GM19193 (cell line): ENCODE measurements at regions not wholly inside any gene's neighbourhood (a gene's known extent, or its start where the extent isn't known, plus 50 kb on each side); places are given as distances from the start of the nearest gene placed in this dataset.

ENCODE experiments used
- POLR2A ChIP-seq: IDR thresholded peaks from 4 replicates; pipeline ENCODE4 v1.6.1; 2011; ENCODE audit not compliant: insufficient read depth, insufficient read length; ENCODE audit errors: extremely low read depth

DNA sequence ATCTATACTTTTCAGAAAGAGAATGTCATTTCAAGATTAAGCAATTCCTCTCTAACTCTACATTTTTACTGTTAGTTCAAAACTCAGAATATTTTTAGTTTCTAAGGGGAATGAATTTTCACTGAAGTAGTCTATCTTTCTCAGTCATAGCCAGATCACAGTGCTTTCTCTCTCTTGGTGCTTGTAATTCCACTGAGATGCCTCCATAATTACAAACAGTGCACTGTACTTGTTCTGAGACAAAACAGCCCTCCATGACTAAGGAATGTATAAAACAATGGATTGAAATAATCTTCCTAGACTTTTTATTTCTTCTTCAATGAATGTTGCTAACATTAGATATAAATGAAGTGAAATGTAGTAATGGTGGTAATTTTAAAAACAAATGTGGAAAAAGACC is 603.2 kb upstream of the FAM241A start:
- TF ChIP-seq POLR2A = no peak

- no peak for TF ChIP-seq POLR2A
Observed at GRCh38 chr4:111546881-111547280, 598.4 kb upstream of the FAM241A start.

DNA sequence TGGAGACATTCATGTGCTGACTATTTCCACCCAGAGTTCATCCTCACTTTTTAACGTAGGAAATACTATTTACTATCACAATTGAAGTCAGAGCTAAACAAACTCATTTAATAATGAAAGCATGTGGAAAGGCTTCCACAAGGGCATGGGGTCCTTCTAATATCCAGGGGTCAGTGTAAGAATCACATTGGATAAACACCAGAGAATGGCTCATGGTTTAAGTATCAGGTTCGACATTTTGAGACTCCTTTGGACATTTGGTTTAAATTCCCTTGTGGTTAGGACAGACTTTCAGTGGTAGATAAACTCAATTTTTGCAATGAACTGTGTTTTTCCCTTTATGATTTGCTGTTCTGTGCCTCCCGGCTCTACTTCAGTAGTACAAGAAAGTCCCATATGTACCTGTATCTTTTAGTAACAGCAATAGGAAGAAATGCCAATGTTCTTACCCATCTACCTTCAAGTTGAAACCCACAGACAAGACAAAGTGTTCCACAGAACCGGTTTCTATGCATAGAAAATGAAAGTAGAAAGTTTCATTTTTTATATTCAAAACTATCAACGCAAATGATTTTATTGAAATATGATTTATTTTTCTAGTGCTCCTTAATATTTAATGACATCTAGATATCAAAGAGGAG is 589.0 kb upstream of the FAM241A start:
- no peak for TF ChIP-seq POLR2A

DNA sequence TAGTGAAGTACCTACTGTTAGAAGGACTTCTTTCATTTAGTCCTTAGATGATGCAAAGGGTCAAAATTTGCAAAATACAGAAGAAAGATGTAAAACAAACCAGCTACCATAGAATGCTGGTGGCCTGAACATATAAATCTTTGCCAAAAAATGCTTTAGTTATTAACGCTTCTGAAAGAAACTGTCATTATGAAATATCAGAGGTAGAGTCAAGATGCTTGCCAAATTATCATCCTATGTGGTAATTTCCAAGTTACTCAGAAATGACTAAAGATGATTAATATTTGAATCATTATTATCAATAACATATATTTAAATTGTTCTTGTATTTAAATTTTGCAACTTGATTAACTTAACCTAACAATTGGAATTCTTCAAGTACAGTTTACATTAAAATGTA is 588.4 kb upstream of the FAM241A start:
- TF ChIP-seq POLR2A = no peak

GRCh38 chr4:111562826-111563225 is 582.4 kb upstream of the FAM241A start:
- TF ChIP-seq POLR2A = no peak

DNA sequence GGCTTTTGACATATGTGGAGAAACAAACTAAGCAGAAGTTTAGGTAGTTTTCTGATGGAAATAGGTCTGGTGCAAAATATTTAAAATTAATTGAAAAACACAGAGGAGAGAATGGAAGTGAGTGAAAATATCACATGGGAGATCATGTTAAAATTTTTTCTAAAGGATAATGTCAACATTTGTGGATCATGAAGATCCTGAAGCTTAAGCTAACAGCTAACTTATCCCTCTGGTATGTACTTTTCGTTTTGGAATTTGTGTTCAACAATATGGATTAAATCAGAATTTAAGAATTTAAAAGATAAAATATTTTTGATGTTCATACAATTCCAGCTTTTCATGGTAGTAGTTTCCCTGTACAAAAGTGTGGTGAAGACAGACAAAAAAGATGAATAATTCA is 572.8 kb upstream of the FAM241A start:
- TF ChIP-seq POLR2A = no peak

- TF ChIP-seq POLR2A = no peak
Observed at GRCh38 chr4:111573386-111573785, 571.9 kb upstream of the FAM241A start.

GRCh38 chr4:111579767-111580166 is 565.5 kb upstream of the FAM241A start:
- no peak for TF ChIP-seq POLR2A

DNA sequence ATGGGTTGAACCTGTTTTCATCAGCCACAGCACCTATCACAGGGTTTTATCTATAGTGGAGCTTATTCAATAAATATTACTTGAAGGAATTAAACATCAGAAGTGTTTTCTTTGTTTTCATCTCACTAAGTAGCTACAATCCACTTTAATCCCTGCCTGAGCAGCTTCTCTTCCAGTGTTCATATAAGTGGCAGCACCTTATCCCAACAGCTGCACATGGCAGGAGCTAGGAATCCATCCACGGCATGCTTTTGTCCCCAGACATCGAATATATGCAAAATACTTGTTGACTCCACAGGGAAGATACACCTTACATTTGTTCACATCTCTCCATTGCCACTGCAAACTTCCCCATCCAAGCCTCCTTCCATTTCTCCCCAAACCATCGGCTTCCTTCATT is 549.8 kb upstream of the FAM241A start:
- TF ChIP-seq POLR2A = no peak

DNA sequence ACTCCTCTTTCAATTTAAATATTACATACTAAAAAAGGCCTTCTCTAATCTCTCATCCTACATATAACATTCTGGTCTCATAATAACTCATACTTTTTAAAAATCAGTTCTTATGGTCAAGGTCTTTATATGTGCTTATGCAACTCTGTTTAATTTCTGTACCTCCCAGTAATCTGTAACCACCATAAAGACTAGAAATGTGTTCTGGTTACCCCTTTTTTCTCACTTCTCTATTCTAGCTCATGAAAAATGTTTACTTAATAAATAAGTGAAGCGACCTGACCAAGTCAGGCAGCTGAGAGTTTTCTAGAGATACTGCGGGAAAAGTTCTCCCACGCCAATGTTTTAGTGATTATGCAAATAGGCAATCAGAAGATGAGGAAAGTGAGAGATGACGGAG is 548.8 kb upstream of the FAM241A start:
- no peak for TF ChIP-seq POLR2A

DNA sequence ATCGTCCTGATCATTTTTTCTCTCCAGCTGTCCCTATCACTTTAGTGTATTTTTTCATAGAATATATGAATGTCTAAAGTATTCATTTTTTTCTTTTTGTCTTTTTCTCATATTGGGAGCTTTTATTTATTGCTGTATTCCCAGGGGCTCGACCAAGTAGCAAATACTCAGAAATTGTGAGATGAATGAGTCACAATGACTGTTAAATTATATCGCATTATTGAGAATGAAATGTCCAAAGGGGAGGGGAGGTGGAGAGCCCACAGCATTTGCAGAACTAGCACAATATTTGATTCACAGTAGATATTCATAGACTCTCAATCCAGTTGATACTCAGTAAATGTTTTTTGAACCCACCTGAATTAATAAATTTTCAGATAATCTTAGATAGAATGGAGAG is 543.6 kb upstream of the FAM241A start:
- TF ChIP-seq POLR2A = no peak

DNA sequence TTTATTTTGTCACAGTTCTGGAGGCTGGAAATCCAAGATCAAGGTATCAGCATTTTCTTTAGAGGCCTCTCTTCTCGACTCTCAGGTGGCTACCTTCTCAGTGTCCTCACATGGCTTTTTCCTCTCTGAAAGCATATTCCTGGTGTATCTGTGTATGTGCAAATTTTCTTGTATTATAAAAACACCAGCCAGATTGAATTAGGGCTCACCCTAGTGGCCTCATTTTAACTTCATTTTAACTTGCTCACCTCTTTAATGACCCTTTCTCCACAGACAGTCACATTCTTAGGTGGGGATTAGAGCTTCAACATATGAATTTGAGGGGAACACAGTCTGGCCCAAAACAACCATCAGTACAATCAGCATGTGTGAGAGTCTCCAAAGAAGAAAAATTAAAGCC is 542.4 kb upstream of the FAM241A start:
- TF ChIP-seq POLR2A = no peak

DNA sequence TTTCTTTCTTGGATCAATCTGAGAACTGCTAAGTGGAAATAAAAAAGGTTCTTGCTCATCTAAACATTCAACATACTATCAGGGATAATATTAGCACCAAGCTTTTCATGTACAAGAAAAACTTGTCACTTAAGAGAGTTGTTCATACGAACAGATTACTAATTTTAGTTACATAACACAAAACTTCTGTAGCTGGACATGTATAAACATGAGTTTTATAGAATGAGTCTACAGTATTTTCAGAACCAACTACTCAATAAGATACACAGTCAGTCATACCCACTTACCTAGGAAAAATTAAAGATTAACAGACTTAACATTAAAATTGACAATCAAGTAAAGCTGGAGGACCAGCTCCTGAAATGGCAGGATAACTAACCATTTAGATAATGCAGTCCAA is 540.1 kb upstream of the FAM241A start:
- no peak for TF ChIP-seq POLR2A

- TF ChIP-seq POLR2A = no peak
Observed at GRCh38 chr4:111610681-111611080, 534.6 kb upstream of the FAM241A start.

DNA sequence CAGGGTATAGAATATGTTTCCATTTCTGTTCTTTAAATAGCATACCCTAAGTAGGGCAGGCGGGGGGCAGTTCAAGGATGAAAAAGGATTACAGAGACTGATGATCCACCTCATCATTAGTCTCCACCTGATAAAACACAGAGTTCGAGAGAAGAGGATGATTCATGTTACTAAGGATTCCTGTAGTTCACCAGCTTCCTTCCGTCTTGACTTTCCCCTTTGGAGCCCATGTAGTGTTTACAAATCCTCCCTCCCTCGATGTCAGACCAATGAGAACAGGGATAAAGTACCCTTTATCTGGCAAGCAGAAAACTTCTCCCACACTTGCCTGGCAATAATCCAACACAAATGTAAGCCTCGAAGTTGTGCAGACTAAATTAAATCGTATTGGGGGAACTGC is 526.3 kb upstream of the FAM241A start:
- TF ChIP-seq POLR2A = no peak

DNA sequence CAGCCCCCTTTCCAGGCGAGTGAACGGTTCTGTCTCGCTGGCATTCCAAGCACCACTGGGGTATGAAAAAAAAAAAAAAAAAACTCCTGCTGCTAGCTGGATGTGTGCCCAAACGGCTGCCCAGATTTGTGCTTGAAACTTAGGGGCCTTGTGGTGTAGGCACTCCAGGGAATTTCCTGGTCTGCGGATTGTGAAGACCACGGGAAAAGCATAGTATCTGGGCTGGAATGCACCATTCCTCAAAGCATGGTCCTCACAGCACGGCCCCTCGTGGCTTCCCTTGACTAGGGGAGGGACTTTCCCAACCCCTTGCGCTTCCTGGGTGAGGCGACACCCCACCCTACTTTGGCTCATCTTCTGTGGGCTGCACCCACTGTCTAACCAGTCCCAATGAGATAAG is 516.8 kb upstream of the FAM241A start:
- TF ChIP-seq POLR2A = no peak

- no peak for TF ChIP-seq POLR2A
Observed at GRCh38 chr4:111630705-111631104, 514.5 kb upstream of the FAM241A start.
